Transverse colon (tissue), 4 donors: ENCODE measurements at regions not wholly inside any gene's neighbourhood (a gene's known extent, or its start where the extent isn't known, plus 50 kb on each side); places are given as distances from the start of the nearest gene placed in this dataset.

Source experiments
- DNase-seq: peaks from one replicate; pipeline ENCODE4 v3.0.0-alpha.2; 2019
- H3K27ac ChIP-seq, 4 donors: fragments of 200-600 bp; sonication (generic); 2 replicates each; pipeline ENCODE4 v1.5.1; 2016 to 2018; ENCODE audit warnings: inconsistent platforms in 4 of 4
- H3K27me3 ChIP-seq: fragments of 200-600 bp; sonication (generic); 2 replicates; pipeline ENCODE4 v1.5.1; 2017; ENCODE audit warnings: inconsistent platforms
- H3K36me3 ChIP-seq, 4 donors: fragments of 200-600 bp; sonication (generic); 2 replicates each; pipeline ENCODE4 v1.5.1; 2017 to 2019; ENCODE audit warnings: inconsistent platforms in 4 of 4
- H3K4me1 ChIP-seq, 4 donors: fragments of 200-600 bp; sonication (generic); 2 replicates each; pipeline ENCODE4 v1.5.1; 2017 to 2020; ENCODE audit warnings: inconsistent platforms in 4 of 4
- H3K4me3 ChIP-seq, 4 donors: fragments of 200-600 bp; sonication (generic); 1 replicate in 1 of 4; 2 replicates in 3 of 4; pipeline versions ENCODE4 v1.5.1 to v1.6.1; 2017 to 2019; ENCODE audit warnings: inconsistent platforms in 4 of 4
- H3K9me3 ChIP-seq, 2 donors: fragments of 200-600 bp; sonication (generic); 2 replicates each; pipeline ENCODE4 v1.5.1; 2017 to 2019; ENCODE audit warnings: inconsistent platforms in 2 of 2
- EP300 ChIP-seq: sonication (generic); formaldehyde crosslinking; IDR thresholded peaks from one replicate; pipeline ENCODE4 v1.6.1; 2017; ENCODE audit warnings: antibody characterized with exemption, low read depth
- POLR2A ChIP-seq: fragments of 450-650 bp; IDR thresholded peaks from one replicate; pipeline ENCODE4 v1.6.1; 2016; ENCODE audit warnings: antibody characterized with exemption, mild to moderate bottlenecking, moderate library complexity
- POLR2AphosphoS5 ChIP-seq, 3 donors: sonication (generic); formaldehyde crosslinking; IDR thresholded peaks; one replicate each; pipeline ENCODE4 v1.6.1; 2016; ENCODE audit warnings: antibody characterized with exemption in 3 of 3
- WGBS, 2 donors: methylation state at CpG; one replicate each; pipeline ENCODE4 v1.1.5; 2018; ENCODE audit warnings: low coverage in 1 of 2; 5-methylcytosine and 5-hydroxymethylcytosine counted together
- in situ Hi-C, 4 donors: fragments of 200-750 bp; cut with MboI; loops; one replicate each; pipeline versions ENCODE4 v1.15.0 to v1.15.1; 2017; ENCODE audit warnings: low sequenced_read_pairs in 3 of 4, low pct_ligation_motif_present in 1 of 4, low pct_unique_long_range_greater_than_20kb in 1 of 4
- intact Hi-C: fragments of 100-400 bp; cut with DNase I; formaldehyde crosslinking; loops from one replicate; pipeline ENCODE4 v1.15.1; 2023; ENCODE audit warnings: low total_unique reads
- TF ChIP-seq, protein P1 (sequence below), 5 experiments: fragments of 200-600 bp in 3 of 5; fragments of 450-650 bp in 2 of 5; sonication (generic) in 3 of 5; IDR thresholded peaks; 1 replicate in 2 of 5; 2 replicates in 3 of 5; pipeline ENCODE4 v1.5.1; 2016 to 2017; ENCODE audit warnings: antibody characterized with exemption in 5 of 5, inconsistent platforms in 3 of 5, mild to moderate bottlenecking in 2 of 5, moderate library complexity in 1 of 5

DNA sequence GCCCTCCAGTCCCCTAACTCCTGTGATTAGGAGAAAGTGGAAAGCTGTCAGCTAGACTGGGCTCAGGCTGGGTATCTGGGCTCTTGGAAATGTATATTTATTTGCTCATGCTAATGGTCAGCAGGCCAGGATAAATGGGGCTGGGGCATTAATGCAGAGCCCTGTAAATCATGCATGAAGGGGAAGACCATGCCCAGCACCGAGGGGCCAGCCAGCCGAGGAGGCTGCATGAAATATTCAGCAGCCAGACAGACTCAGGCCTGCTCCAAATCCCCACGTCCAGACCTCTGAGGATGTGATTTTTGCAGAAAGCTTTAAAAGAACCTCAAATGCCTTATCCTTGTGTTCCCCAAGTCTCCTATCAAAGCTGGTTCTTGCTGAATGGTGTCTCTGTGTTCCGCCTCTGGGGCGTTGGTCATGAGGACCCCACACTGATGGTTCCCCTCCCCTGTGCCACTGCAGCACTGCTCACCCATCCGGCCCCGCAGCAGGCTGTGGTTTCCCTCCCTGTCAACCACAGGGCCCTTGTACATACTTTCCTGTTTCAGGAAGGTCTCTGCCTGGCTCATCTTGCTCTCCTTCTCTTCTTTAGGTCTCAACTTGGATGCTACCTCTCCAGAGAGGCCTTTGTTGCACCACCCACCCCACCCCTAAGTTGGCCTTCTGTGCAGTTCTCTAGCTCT is 358.4 kb downstream of the CDH26 start:
- Histone ChIP-seq H3K4me3 (no peak overlapping the region), H3K27me3 (no peaks in the 10 kb centered on the region), H3K27ac (no peak overlapping the region), H3K4me1 (no peaks in the 10 kb centered on the region), H3K36me3 (no peaks in the 10 kb centered on the region), H3K9me3 (no peaks in the 10 kb centered on the region)
- TF ChIP-seq, protein P1, sequence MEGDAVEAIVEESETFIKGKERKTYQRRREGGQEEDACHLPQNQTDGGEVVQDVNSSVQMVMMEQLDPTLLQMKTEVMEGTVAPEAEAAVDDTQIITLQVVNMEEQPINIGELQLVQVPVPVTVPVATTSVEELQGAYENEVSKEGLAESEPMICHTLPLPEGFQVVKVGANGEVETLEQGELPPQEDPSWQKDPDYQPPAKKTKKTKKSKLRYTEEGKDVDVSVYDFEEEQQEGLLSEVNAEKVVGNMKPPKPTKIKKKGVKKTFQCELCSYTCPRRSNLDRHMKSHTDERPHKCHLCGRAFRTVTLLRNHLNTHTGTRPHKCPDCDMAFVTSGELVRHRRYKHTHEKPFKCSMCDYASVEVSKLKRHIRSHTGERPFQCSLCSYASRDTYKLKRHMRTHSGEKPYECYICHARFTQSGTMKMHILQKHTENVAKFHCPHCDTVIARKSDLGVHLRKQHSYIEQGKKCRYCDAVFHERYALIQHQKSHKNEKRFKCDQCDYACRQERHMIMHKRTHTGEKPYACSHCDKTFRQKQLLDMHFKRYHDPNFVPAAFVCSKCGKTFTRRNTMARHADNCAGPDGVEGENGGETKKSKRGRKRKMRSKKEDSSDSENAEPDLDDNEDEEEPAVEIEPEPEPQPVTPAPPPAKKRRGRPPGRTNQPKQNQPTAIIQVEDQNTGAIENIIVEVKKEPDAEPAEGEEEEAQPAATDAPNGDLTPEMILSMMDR (IDR thresholded peaks at IDR 0.05): no peak
- TF ChIP-seq POLR2AphosphoS5 (IDR thresholded peaks at IDR 0.05): no peak
- TF ChIP-seq EP300: no peak
- no peak for TF ChIP-seq POLR2A
- in situ Hi-C loops (no loop called here), intact Hi-C loops (no loop called here)
- WGBS, 2 donors: 70% methylated on average over 7 of the region's 7 CpGs; no CpG with 5 or more reads in 1 of the 2 donors
- DNase-seq: no peak

DNA sequence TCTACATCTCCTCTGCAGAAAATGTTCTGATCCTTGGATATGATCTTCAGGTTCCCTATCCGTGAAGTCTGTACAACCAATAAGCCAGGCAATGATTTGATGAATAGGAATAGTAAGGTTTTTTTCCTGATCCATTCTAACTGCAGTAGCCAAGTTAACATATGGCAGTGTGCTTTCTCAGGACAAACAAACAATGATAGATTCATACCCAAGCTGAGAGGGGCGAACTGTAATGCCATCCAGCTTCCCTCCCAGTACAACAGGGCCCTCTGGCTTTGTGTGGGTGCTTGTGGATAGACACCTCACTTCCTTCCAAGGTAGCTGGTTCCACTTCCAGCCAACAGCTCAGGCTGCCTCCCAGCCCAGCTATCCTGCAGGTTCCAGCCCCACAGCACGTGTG is 359.2 kb downstream of the CDH26 start:
- Histone ChIP-seq H3K36me3 (no peaks in the 10 kb centered on the region), H3K9me3 (no peaks in the 10 kb centered on the region), H3K27ac (no peak overlapping the region), H3K4me3 (no peak overlapping the region), H3K27me3 (no peaks in the 10 kb centered on the region), H3K4me1 (no peaks in the 10 kb centered on the region)
- TF ChIP-seq POLR2A (no peak), POLR2AphosphoS5 (IDR thresholded peaks at IDR 0.05) (no peak), EP300 (no peak)
- TF ChIP-seq, protein P1 (IDR thresholded peaks at IDR 0.05): no peak
- WGBS, 2 donors: 60 to 65% methylated on average over 1 to 3 of the region's 3 CpGs
- intact Hi-C loops: no loop called here
- no peak for DNase-seq
- in situ Hi-C loops: no loop called here

DNA sequence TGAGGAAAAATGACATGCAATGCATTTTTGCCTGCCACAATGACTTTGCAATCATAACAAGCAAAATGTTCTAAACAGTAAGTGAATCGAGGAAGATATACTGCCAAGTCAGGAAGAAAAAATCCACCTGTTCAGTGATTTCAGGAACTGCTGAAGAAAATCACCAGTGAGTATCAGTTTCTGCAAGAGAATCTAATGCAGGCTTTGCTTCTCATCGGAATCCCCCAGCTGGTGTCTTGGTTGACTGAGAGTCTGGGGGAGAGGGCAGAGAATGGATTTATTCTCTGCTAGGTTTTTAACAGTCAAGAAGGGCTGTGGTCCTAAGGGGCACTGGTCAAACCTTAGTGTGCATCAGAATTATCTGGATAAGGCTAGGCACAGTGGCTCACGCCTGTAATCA is 363.4 kb downstream of the CDH26 start:
- no peaks in the 10 kb centered on the region for H3K9me3 ChIP-seq
- no peaks in the 10 kb centered on the region for H3K4me1 ChIP-seq
- in situ Hi-C loops (no loop called here), intact Hi-C loops (no loop called here)
- WGBS, 2 donors: 50 to 59% methylated on average over 1 to 3 of the region's 3 CpGs
- TF ChIP-seq POLR2AphosphoS5 (IDR thresholded peaks at IDR 0.05) (no peak), EP300 (no peak), POLR2A (no peak)
- TF ChIP-seq, protein P1 (IDR thresholded peaks at IDR 0.05): no peak
- no peak overlapping the region for H3K27ac ChIP-seq
- H3K27me3 ChIP-seq: no peaks in the 10 kb centered on the region
- H3K36me3 ChIP-seq: no peaks in the 10 kb centered on the region
- DNase-seq: no peak
- H3K4me3 ChIP-seq: no peak overlapping the region

DNA sequence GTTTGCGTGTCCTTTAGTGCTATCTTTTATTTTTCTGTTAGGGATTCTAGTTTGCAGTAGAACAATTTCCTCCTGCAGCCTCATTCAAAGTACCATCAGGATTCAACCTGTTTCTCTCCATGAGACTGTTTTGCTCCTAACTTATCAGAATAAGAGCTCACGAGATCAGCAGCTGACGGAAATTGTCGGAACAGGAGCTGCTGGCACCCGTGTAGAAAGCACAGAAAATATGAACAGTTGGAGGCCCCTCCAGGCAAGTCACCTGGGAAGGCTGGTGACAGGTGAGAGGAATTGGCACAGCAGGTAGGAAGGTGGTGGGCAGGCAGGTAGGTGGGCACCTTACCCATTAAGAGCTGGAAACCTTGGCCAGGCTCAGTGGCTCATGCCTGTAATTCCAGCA is 368.6 kb downstream of the CDH26 start:
- H3K4me1 ChIP-seq: no peaks in the 10 kb centered on the region
- WGBS, 2 donors: 89 to 100% methylated on average over 1 to 5 of the region's 5 CpGs
- H3K4me3 ChIP-seq: no peak overlapping the region
- no peaks in the 10 kb centered on the region for H3K27me3 ChIP-seq
- TF ChIP-seq EP300 (no peak), POLR2A (no peak), POLR2AphosphoS5 (IDR thresholded peaks at IDR 0.05) (no peak)
- TF ChIP-seq, protein P1 (IDR thresholded peaks at IDR 0.05): no peak
- in situ Hi-C loops (no loop called here), intact Hi-C loops (no loop called here)
- no peak overlapping the region for H3K27ac ChIP-seq
- DNase-seq: no peak
- no peaks in the 10 kb centered on the region for H3K9me3 ChIP-seq
- no peaks in the 10 kb centered on the region for H3K36me3 ChIP-seq
